Left lung (tissue), 4 donors: ENCODE measurements at regions not wholly inside any gene's neighbourhood (a gene's known extent, or its start where the extent isn't known, plus 50 kb on each side); places are given as distances from the start of the nearest gene placed in this dataset.
A peak's percentile ranks its signal among the peaks of the same experiment; 100 is the strongest.

Experiments
- ATAC-seq: fragments of 200-7000 bp; cut with Tn5 transposase; one replicate; pipeline ENCODE4 v1.9.1; 2020; ENCODE audit warnings: moderate library complexity
- DNase-seq, 4 donors: peaks; one replicate each; pipeline ENCODE4 v3.0.0-alpha.2; 2013 to 2020
- H3K27ac ChIP-seq, 2 donors: fragments of 200-600 bp; sonication (generic) in 1 of 2; one replicate each; pipeline versions ENCODE4 v1.5.0 to v1.8.0; 2020 to 2021
- H3K27me3 ChIP-seq, 2 donors: fragments of 200-600 bp; sonication (generic) in 1 of 2; one replicate each; pipeline versions ENCODE4 v1.5.0 to v1.8.0; 2020 to 2021
- H3K36me3 ChIP-seq, 2 donors: fragments of 200-600 bp; sonication (generic) in 1 of 2; one replicate each; pipeline versions ENCODE4 v1.5.0 to v1.8.0; 2020 to 2021
- H3K4me1 ChIP-seq, 2 donors: fragments of 200-600 bp; one replicate each; pipeline ENCODE4 v1.8.0; 2021
- H3K4me3 ChIP-seq, 2 donors: fragments of 200-600 bp; sonication (generic) in 1 of 2; one replicate each; pipeline versions ENCODE4 v1.5.0 to v1.8.0; 2020 to 2021; ENCODE audit warnings: mild to moderate bottlenecking in 1 of 2
- H3K9me3 ChIP-seq, 2 donors: fragments of 200-600 bp; sonication (generic) in 1 of 2; one replicate each; pipeline versions ENCODE4 v1.5.0 to v1.8.0; 2020 to 2021
- CTCF ChIP-seq, 2 donors: fragments of 200-600 bp; sonication (generic) in 1 of 2; IDR thresholded peaks; one replicate each; pipeline versions ENCODE4 v1.5.0 to v1.8.0; 2021; ENCODE audit warnings: antibody characterized with exemption in 2 of 2
- intact Hi-C, 2 donors: fragments of 100-400 bp; cut with DNase I; formaldehyde crosslinking; loops; one replicate each; pipeline versions ENCODE4 v1.11.2 to v1.14.2; 2022
- donor health status: DM: no; HTN: yes; CAD: no.
- donor health status: DM: no; HTN: no; CAD: no.

GRCh38 chr4:3845094-3845743 lies 79.0 kb downstream of the ADRA2C start:
- Histone ChIP-seq H3K4me1 (no peaks in the 10 kb centered on the region), H3K27ac (no peak overlapping the region), H3K27me3 (no peaks in the 10 kb centered on the region), H3K4me3 (no peak overlapping the region), H3K36me3 (no peaks in the 10 kb centered on the region), H3K9me3 (peaks cover 0 to 9% of the 10 kb centered on the region in 2 donors)
- intact Hi-C loops, result no loop called here
- ATAC-seq, result no peak
- no peak for TF ChIP-seq CTCF (IDR thresholded peaks at IDR 0.05)
- no peak for DNase-seq

GRCh38 chr4:3845744-3846429 lies 79.7 kb downstream of the ADRA2C start:
- intact Hi-C loops, result no loop called here
- Histone ChIP-seq H3K9me3 (peaks cover 0 to 15% of the 10 kb centered on the region in 2 donors), H3K27me3 (no peaks in the 10 kb centered on the region), H3K36me3 (no peaks in the 10 kb centered on the region), H3K27ac (no peak overlapping the region), H3K4me1 (no peaks in the 10 kb centered on the region), H3K4me3 (no peak overlapping the region)
- no peak for ATAC-seq
- DNase-seq, result peak in 1 of 4 donors; percentile 20
- TF ChIP-seq CTCF (IDR thresholded peaks at IDR 0.05), result no peak

DNA sequence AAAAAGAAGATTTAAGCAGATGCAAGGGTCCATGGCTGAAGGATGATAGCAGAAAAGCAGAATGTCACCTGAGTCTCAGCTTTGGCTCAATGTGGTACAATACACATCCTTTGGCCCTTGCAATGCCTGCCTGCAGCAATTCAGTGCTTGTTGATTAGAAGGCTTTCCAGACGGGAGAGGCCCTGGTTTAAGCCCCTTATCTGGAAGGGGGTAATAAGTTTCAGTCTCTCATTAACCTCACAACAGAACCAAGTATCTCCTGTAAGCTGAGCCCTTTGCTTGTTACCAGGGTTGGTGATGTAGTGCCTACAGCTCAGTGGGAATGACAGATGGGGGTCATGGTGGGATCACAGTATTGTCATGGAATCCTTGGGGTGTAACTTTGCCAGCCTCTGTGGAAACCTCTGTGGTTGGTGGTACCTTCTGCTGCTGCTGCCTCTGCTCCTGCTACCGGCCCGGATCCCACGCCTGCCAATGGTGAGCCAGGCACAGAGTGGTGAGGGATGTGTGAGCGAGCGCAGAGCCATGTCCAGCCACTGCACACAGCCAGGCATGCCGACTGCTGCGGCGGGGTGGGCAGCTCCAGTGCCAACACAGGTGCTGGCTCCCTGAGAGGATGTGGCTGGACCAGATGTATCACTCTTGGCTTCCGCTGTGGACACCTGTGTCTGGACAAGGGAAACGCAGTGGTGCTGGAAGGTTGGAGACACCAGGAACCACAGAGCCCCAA lies 81.2 kb downstream of the ADRA2C start:
- Histone ChIP-seq H3K27ac (no peak overlapping the region), H3K36me3 (no peaks in the 10 kb centered on the region), H3K4me3 (no peak overlapping the region), H3K27me3 (no peaks in the 10 kb centered on the region), H3K9me3 (peaks cover 0 to 16% of the 10 kb centered on the region in 2 donors), H3K4me1 (no peaks in the 10 kb centered on the region)
- intact Hi-C loops, result no loop called here
- peak in 1 of 4 donors; percentile 61 for DNase-seq
- ATAC-seq, result no peak
- no peak for TF ChIP-seq CTCF (IDR thresholded peaks at IDR 0.05)

DNA sequence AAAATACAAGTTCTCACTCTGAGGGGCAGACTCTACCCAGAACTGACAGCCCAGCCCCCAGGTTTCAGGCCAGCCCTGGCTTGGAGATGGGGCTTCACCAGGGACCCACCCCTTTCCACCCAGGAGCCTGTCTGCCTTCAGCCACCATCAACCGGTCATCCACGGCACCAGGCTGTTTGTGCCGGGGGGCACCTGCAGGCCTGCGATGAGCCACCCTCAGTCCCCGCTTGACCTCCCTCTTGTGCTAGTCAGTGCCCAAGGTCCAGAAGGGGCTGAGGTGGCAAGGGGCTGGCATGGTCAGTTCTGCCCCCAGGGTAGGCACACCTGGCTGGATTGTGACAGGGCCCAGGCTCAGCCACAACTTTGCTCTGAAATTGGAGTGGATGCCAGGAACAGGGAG lies 82.1 kb downstream of the ADRA2C start:
- Histone ChIP-seq H3K27me3 (peaks cover 0 to 9% of the 10 kb centered on the region in 2 donors), H3K9me3 (peaks cover 0 to 16% of the 10 kb centered on the region in 2 donors), H3K4me3 (no peak overlapping the region), H3K4me1 (no peaks in the 10 kb centered on the region), H3K36me3 (no peaks in the 10 kb centered on the region), H3K27ac (no peak overlapping the region)
- DNase-seq, result peak in 1 of 4 donors; percentile 51
- ATAC-seq, result no peak
- intact Hi-C loops, result no loop called here
- no peak for TF ChIP-seq CTCF (IDR thresholded peaks at IDR 0.05)

DNA sequence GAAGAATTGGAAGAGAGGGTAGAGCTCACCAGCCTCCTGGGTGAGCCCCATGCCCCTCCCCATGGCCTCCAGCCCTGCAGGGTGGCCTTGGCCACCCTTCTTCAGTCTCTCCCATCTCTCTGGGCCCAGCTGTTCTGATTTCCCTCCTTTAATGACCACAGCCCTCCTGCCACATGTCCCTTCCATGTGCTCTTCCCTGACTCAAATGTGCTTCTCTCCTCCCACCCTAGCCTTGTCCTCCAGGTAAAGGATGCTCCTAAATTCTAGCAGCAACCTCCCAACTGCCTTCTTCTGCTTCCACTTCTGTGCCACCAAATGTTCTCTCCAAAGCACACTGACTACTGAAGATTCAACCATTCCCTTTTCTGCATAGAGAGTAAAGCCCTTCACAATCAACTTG lies 83.0 kb downstream of the ADRA2C start:
- H3K27me3 ChIP-seq, result peaks cover 0 to 17% of the 10 kb centered on the region in 2 donors
- H3K27ac ChIP-seq, result no peak overlapping the region
- peaks cover 0 to 16% of the 10 kb centered on the region in 2 donors for H3K9me3 ChIP-seq
- no peaks in the 10 kb centered on the region for H3K36me3 ChIP-seq
- no peak for ATAC-seq
- H3K4me3 ChIP-seq, result no peak overlapping the region
- intact Hi-C loops, result no loop called here
- DNase-seq, result peak in 1 of 4 donors; percentile 27
- no peaks in the 10 kb centered on the region for H3K4me1 ChIP-seq
- TF ChIP-seq CTCF (IDR thresholded peaks at IDR 0.05), result no peak
